ENCODE measurements at regions not wholly inside any gene's neighbourhood (a gene's known extent, or its start where the extent isn't known, plus 50 kb on each side); places are given as distances from the start of the nearest gene placed in this dataset.

DNA sequence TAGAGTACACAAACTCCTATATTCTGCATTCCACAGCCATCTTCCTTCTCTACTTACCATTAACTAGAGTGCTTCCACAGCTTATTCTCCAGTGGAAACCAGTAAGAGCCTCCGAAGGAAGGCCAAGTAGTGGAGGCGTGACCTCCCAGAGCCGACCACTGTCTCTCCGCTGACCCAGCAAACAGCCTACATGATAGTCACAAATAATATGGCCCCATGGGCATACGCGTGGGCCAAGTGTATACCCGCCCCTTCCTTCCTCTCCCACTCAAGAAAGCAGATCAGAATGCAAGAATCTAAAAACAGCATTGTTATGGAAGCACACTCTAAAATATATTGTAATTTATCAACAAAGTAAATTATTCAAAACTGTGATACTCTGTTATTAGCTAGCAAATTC, 526.6 kb upstream of the JARID2 start:
- Histone ChIP-seq H3K4me3 (no peak overlapping the region), H3K36me3 (no peaks in the 10 kb centered on the region), H3K4me1 (peaks cover 0 to 6% (median 0%) of the 10 kb centered on the region in 4 donors), H3K27ac (no peak overlapping the region), H3K27me3 (no peaks in the 10 kb centered on the region), H3K9me3 (no peaks in the 10 kb centered on the region)
- 79 to 93% methylated on average over 7 of the region's 7 CpGs for WGBS, 2 donors
- intact Hi-C loops (cut with DNase I) = no loop called here
- DNase-seq = no peak
- TF ChIP-seq POLR2AphosphoS5 (IDR thresholded peaks at IDR 0.05) = no peak
- no peak for TF ChIP-seq EP300 (IDR thresholded peaks at IDR 0.05)
- TF ChIP-seq, protein P1, sequence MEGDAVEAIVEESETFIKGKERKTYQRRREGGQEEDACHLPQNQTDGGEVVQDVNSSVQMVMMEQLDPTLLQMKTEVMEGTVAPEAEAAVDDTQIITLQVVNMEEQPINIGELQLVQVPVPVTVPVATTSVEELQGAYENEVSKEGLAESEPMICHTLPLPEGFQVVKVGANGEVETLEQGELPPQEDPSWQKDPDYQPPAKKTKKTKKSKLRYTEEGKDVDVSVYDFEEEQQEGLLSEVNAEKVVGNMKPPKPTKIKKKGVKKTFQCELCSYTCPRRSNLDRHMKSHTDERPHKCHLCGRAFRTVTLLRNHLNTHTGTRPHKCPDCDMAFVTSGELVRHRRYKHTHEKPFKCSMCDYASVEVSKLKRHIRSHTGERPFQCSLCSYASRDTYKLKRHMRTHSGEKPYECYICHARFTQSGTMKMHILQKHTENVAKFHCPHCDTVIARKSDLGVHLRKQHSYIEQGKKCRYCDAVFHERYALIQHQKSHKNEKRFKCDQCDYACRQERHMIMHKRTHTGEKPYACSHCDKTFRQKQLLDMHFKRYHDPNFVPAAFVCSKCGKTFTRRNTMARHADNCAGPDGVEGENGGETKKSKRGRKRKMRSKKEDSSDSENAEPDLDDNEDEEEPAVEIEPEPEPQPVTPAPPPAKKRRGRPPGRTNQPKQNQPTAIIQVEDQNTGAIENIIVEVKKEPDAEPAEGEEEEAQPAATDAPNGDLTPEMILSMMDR (IDR thresholded peaks at IDR 0.05) = no peak
- no peak for TF ChIP-seq POLR2A (IDR thresholded peaks at IDR 0.05)

DNA sequence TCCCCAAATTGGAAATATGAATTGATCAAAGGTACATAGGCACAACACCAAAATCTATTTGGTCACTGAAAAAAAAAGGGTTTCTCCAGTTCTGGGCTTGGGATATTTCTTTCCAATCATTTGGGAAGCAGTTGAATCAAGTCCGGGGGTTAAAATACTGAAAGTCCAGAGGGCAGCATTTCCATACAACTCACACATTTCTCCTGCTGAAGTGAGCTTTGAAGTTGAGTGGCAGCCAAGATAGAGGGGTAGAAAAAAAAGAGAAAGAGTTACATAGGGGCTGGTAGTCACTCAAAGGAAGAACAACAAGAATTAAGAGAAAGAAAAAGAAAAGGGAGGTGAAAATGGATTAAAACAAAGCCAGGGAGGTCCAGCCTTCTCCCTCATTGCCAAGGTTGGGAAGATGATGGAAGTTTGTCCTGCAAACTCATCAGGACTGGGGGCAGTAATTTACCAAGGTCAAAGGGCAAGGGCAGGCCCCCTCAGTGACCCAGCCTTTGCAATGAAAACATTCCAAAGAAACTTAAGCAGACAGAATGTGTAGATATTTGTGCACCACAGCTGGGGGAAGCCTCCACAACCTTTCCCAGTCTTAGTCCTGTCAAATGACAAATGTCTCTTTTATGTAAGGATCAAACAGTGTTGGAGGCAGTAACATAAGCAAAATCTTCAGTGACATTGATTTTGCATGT, 525.3 kb upstream of the JARID2 start:
- H3K27ac ChIP-seq = peak overlapping the region in 1 of 4 donors; percentile 38
- H3K4me3 ChIP-seq = no peak overlapping the region
- WGBS, 2 donors = 45 to 79% methylated on average over 1 of the region's 1 CpG
- intact Hi-C loops (cut with DNase I) = no loop called here
- no peaks in the 10 kb centered on the region for H3K9me3 ChIP-seq
- no peaks in the 10 kb centered on the region for H3K27me3 ChIP-seq
- no peak for DNase-seq
- peaks cover 0 to 6% (median 0%) of the 10 kb centered on the region in 4 donors for H3K4me1 ChIP-seq
- no peaks in the 10 kb centered on the region for H3K36me3 ChIP-seq
- TF ChIP-seq POLR2A (IDR thresholded peaks at IDR 0.05) = no peak
- no peak for TF ChIP-seq EP300 (IDR thresholded peaks at IDR 0.05)
- TF ChIP-seq, protein P1 (IDR thresholded peaks at IDR 0.05) = no peak
- no peak for TF ChIP-seq POLR2AphosphoS5 (IDR thresholded peaks at IDR 0.05)

DNA sequence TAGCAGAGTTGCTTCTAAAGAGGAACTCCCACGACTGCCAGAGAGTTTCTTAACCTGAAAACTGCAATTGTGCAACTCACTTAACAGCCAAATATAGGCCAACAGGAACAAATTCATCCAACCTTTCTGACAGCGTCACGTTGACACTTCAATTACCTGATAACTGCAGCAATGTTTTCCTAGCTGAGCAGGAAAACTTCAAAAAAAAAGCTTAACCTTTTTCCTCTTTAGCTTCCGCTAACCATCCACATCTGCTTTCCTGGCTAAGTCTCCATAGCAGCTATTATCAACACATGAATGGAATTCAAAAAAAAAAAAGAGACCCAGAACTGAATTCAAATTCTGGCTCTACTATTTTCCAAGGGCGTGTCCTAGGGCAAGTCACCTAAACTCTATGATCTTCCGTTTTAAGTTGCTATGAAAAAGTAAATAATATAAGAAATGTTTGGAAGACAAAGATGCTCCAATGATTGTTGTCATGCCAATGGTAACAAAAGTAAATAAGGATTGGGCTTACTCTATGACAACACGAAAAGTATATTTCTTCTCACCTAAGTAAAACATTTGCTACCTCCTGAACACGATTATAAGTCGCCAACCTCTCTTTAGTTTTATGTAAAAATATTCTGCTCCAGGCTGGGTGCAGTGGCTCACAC, 524.6 kb upstream of the JARID2 start:
- TF ChIP-seq, protein P1 (IDR thresholded peaks at IDR 0.05) = no peak
- TF ChIP-seq POLR2AphosphoS5 (IDR thresholded peaks at IDR 0.05) (peak in 2 of 4 donors; percentile 20 to 27), EP300 (IDR thresholded peaks at IDR 0.05) (peak in 2 of 4 donors; percentile 7 to 15), POLR2A (IDR thresholded peaks at IDR 0.05) (no peak)
- Histone ChIP-seq H3K27ac (peak overlapping the region in 1 of 4 donors; percentile 51), H3K4me3 (no peak overlapping the region), H3K9me3 (no peaks in the 10 kb centered on the region), H3K36me3 (no peaks in the 10 kb centered on the region), H3K4me1 (peaks cover 0 to 6% (median 0%) of the 10 kb centered on the region in 4 donors), H3K27me3 (no peaks in the 10 kb centered on the region)
- intact Hi-C loops (cut with DNase I) = no loop called here
- no peak for DNase-seq
- WGBS, 2 donors = 36 to 55% methylated on average over 9 of the region's 9 CpGs

DNA sequence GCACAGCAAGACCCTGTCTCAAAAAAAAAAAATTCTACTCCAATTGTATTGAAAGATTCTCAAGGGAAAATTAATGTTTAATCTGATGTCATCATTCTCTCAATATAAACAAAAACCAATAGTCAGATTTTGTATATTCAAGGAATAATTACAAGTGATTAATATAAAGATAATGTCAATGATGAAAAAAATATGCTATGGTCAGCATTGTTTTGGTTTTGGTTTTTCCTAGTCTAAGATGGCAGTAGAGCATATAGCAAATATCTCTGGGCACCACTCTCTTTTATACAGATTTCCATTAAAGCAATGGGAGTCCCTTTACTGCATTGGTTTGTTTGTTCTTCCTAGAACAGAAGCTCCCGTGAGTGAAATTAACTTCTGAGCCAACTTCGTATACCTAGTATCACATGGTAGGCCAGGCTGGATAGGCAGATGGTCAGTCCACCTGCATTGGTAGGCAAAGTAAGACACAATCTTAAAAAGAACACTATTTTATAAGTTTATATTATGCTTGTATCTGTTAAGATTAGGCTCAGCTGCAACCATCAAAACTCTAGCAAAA, 523.8 kb upstream of the JARID2 start:
- no peak for DNase-seq
- Histone ChIP-seq H3K27me3 (no peaks in the 10 kb centered on the region), H3K4me1 (peaks cover 0 to 6% (median 0%) of the 10 kb centered on the region in 4 donors), H3K27ac (no peak overlapping the region), H3K36me3 (no peaks in the 10 kb centered on the region), H3K4me3 (no peak overlapping the region), H3K9me3 (no peaks in the 10 kb centered on the region)
- WGBS, 2 donors = 25 to 70% methylated on average over 2 of the region's 2 CpGs
- intact Hi-C loops (cut with DNase I) = no loop called here
- TF ChIP-seq POLR2AphosphoS5 (IDR thresholded peaks at IDR 0.05) = no peak
- no peak for TF ChIP-seq POLR2A (IDR thresholded peaks at IDR 0.05)
- no peak for TF ChIP-seq EP300 (IDR thresholded peaks at IDR 0.05)
- TF ChIP-seq, protein P1 (IDR thresholded peaks at IDR 0.05) = no peak

Measured in sigmoid colon (tissue), 6 donors.